OCI-M1 (cell line): ENCODE measurements at regions not wholly inside any gene's neighbourhood (a gene's known extent, or its start where the extent isn't known, plus 50 kb on each side); places are given as distances from the start of the nearest gene placed in this dataset.
"Not testable (repeated sequence)": the region's sequence is repeated elsewhere in the genome, so short reads cannot be mapped to it uniquely, and the experiment has no call there.

Experiments
- DNase-seq: peaks from one replicate; lab custom pipeline; 2025; lab: John Stamatoyannopoulos, UW

DNA sequence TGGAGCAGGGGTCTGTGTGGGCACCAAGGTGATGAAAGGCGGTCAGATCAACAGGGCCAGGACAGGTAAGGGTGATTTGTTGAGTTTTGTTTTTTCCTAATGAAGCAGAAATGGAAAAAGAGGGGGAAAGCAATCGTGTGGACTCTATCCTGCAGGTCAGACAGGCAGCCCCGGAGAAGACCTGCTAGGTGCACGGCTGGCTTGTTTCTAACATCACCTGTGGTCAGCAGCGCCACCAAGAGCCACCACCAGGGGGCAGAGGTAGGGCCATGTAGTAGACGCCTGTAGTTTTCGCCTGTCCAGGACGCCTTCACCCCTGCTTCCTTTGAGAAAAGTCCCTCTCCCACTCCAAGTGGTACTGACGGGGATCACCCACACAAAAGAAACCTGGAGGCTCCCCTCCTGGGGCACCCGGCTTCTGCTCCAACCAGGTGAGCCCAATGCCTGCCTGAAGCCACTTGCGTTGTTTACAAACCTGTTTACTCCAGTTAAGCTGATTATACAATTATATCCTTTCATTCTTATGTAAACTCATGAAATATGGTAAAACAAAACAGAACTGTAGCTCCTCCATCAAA lies 54.2 kb upstream of the SEC14L1 start:
- peak; percentile 89 for DNase-seq

DNA sequence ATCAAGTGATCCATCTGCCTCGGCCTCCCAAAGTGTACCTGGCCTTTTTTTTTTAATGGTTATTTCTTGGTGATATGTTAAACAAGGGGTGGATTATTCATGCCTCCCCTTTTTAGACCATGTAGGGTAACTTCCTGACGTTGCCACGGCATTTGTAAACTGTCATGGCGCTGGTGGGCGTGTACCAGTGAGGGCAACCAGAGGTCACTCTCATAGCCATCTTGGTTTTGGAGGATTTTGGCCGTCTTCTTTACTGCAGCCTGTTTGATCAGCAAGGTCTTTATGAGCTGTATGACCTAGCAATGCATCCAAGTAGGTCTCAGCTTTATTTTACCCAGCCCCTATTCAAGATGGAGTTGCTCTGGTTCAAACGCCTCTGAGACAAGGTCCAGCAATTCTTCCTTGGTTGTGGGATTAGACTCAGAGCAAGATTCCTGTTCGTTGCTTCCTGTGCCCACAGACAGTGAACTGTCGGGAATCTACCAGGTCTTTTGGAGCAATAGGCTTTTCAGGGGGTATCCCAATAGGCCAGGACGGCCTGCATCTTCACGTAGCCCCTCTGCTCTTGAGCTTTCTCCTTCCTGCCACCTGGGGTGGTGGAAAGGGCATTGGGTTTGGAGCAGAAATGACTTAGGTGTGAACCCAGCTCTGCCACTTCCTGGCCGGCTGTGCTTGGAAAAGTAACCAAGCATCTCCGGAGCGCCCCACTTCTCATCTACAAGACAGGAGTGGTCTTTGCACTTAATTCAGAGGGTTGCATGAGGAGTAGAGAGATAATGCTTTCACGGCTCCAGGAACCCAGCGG lies 52.9 kb upstream of the SEC14L1 start:
- peak; percentile 18 for DNase-seq

GRCh38 chr17:77088455-77089123 lies 52.2 kb upstream of the SEC14L1 start:
- DNase-seq, result peak; percentile 98

DNA sequence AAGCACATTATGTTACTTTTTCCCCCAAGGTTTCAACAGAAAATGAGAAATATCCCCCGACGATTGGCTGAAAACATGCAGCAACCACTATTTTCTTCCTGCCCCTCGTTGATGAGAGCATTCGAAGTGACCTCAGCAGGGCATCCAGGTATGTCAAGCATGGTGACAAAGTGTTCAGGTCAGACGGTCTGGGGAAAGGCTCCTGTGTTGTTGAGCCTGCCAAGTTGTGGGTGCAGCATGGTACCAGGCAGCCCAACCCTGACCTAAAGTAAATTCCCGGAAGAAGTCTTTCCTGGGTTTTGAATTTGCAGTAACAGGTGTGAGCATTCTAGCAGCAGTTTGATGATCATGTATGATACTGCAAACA lies 51.7 kb upstream of the SEC14L1 start:
- DNase-seq, result peak; percentile 36

GRCh38 chr17:77089949-77090348 lies 50.8 kb upstream of the SEC14L1 start:
- not testable (repeated sequence) for DNase-seq

DNA sequence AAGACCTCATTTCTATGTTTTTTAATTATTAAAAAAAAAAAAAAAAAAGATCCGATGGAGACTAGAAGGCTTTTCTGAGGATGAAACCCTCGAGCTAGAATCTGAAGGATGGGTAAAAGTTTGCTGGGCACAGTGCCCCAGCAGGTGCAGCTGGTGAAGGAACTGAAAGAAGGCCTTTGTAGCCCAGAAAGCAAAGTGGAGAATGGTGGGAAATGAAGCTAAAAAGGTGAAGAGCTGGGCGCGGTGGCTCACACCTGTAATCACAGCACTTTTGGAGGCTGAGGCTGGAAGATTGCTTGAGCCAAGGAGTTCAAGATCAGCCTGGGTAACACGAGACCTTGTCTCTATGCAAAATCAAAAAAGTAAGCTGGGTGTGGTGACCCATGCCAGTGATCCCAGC lies 50.3 kb upstream of the SEC14L1 start:
- no peak for DNase-seq
